ENCODE measurements at regions not wholly inside any gene's neighbourhood (a gene's known extent, or its start where the extent isn't known, plus 50 kb on each side); places are given as distances from the start of the nearest gene placed in this dataset.

DNA sequence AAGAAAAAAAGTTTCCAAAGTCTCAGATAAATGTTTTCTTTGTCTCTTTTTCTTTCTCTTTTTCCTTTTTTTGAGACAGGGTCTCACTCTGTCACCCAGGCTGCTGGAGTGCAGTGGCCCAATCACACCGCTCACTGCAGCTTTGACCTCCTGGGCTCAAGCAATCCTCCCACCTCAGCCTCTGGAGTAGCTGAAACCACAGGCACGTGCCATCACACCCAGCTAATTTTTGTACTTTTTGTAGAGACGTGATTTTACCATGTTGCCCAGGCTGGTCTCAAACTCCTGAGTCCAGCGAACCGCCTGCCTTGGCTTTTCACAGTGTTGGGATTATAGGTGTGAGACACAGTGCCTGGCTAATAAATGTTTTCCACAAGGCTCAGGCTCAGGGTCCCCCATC is 53.3 kb upstream of the KSR1 start:
- TF ChIP-seq FOXA1 (IDR thresholded peaks at IDR 0.05) (no peak), SP1 (IDR thresholded peaks at IDR 0.05) (no peak), BHLHE40 (IDR thresholded peaks at IDR 0.05; ENCODE audit: borderline replicate concordance) (no peak), L3MBTL2 (conservative IDR thresholded peaks at IDR 0.05) (no peak), TARDBP (IDR thresholded peaks at IDR 0.05) (no peak)
